ENCODE measurements at regions not wholly inside any gene's neighbourhood (a gene's known extent, or its start where the extent isn't known, plus 50 kb on each side); places are given as distances from the start of the nearest gene placed in this dataset.

DNA sequence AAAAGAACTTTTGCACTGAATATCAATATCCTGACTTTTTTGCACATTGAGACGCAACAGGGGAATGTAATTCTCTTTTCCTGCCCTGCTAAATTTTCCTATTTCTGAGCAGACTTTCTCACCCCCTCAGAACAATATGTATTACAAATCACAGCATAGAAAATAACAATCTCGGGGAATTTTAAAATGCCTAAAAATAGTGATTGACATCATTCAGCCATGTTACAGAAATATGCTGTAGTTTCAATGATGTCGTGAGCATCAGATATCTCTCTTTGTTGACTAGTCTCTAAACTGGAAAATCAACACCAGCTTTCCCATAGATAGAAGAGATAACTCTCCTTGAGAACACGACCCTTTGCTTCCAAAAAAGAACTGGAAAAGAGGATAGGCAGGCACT is 166.7 kb downstream of the ZDHHC21 start:
- TF ChIP-seq, protein P1, sequence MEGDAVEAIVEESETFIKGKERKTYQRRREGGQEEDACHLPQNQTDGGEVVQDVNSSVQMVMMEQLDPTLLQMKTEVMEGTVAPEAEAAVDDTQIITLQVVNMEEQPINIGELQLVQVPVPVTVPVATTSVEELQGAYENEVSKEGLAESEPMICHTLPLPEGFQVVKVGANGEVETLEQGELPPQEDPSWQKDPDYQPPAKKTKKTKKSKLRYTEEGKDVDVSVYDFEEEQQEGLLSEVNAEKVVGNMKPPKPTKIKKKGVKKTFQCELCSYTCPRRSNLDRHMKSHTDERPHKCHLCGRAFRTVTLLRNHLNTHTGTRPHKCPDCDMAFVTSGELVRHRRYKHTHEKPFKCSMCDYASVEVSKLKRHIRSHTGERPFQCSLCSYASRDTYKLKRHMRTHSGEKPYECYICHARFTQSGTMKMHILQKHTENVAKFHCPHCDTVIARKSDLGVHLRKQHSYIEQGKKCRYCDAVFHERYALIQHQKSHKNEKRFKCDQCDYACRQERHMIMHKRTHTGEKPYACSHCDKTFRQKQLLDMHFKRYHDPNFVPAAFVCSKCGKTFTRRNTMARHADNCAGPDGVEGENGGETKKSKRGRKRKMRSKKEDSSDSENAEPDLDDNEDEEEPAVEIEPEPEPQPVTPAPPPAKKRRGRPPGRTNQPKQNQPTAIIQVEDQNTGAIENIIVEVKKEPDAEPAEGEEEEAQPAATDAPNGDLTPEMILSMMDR (IDR thresholded peaks at IDR 0.05 in 4 of 5, conservative IDR thresholded peaks at IDR 0.05 in 1 of 5): no peak
- TF ChIP-seq POLR2A (IDR thresholded peaks at IDR 0.05): no peak

All from gastrocnemius medialis (tissue), 4 donors.